Inflammatory macrophage (primary cell): ENCODE measurements at regions not wholly inside any gene's neighbourhood (a gene's known extent, or its start where the extent isn't known, plus 50 kb on each side); places are given as distances from the start of the nearest gene placed in this dataset.

Experiments used
- DNase-seq, 2 donors: peaks; one replicate each; pipeline ENCODE4 v3.0.0-alpha.2; 2020 to 2022

DNA sequence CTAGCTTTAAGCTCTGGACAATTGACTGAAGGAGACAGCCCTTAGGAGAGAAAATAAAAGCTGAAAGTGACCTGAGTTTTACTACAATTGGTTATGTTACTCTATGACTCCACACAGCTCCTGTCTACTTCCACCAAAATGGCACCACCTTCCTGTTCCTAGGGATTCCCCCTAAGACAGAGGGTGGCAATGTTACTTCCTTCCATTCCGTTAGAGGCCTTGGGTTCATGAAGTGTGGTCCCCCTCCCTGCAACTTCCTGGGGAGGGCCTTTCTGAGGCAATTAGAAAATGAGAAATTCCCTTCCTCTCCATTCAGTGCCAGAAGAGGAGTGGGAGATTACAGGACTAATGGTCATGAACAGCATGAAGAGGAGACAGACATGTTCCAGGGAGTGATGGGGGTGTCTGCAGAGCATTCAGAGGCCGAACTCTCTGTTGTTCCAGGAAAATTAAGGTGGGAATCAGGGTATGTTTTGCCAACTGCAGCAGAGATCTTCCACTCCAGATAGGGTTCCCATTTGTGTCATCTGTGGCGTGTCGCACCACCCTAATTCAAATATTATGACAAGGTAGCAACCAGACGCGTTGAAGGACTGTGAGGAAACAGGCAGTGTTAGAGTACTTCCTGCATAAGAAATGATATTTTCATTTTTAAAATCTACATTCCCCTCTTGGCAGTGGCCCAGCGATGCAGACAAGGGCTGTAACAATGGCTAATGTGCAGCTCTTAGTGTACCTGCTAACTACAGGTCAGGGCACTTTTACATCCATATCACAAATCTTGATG lies 53.1 kb upstream of the TRIM67 start:
- peak in 1 of 2 donors; percentile 20 for DNase-seq

- DNase-seq = no peak
These were observed 54.1 kb upstream of the TRIM67 start for GRCh38 chr1:231107600-231108326.

GRCh38 chr1:231107151-231107550 lies 54.7 kb upstream of the TRIM67 start:
- DNase-seq = no peak

DNA sequence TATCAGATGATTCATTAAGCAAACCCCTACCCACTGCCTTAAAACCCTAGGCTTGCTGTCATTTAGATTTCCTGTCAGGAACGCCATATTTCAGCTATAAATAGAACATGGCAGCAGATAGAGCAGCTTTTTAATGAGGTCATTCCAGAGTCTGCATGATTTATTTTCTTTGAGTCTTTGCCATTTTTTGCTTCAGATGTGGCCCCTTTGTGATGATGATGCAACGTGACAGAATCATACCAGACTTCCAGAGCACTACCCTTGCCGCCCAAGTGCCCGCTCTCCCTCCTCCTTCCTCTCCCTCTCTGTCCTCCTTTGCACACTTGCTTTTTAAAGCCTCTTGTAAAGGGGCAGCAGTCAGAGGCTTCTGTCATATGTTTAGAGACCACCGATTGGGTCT lies 55.5 kb upstream of the TRIM67 start:
- DNase-seq = no peak

GRCh38 chr1:231104917-231105316 lies 56.9 kb upstream of the TRIM67 start:
- DNase-seq = no peak

GRCh38 chr1:231103961-231104360 lies 57.9 kb upstream of the TRIM67 start:
- no peak for DNase-seq

DNA sequence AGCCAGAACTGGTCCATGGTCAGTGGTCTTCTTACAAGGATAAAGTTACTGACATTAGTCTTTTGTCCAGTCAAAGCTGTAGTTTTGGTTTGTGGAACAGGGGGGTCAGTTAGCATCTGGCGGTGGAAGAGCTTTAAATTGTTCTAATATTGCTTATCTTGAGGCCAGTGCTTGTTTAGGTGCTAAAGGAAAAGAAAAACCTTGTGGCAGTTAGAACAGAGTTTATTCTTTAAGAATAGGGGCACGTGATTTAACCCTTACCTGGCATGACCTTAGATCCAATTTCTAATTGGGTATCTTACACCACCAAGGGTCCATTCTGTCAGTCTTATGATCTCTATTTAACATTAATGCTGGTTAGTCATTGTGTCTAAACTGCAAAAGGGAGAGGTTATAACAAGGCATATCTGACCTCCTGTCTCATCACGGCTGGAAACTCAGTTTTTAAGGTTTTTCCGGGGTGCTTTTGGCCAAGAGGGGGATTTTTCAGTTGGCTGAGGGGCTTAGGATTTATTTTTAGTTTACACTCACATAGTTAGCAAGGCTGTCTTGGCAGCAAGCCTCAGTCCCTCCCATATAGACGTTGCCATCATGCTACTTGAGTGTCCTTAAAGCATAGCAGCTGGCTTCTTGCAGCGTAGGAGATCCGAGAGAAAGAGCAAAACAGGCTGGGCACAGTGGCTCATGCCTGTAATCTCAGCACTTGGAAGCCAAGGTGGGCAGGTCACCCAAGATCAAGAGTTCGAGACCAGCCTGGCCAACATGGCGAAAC lies 60.1 kb upstream of the FAM89A start:
- no peak for DNase-seq

DNA sequence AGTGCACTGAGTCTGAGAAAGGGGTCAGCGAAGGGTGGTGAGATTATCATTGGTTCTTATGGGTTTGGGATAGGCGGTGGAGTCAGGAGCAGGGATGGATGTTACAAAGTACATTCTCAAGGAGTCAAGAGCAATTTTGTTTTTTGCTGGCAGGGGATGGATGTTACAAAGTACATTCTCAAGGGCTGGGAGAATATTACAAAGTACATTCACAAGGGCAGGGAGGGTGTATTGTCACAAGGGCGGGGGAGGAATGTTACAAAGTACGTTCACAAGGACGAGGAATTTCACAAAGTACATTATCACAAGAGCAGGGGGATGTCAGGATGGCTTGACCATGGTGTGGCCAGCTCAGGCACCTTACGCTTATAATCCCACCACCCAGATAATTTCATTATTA lies 59.3 kb upstream of the FAM89A start:
- DNase-seq = no peak

- DNase-seq = no peak
These were observed 55.5 kb upstream of the FAM89A start for GRCh38 chr1:231095595-231095994.

- no peak for DNase-seq
These were observed 54.4 kb upstream of the FAM89A start for GRCh38 chr1:231094421-231094820.

- DNase-seq = peak; percentile 52 to 60
These were observed 53.3 kb upstream of the FAM89A start for GRCh38 chr1:231093156-231093922.

DNA sequence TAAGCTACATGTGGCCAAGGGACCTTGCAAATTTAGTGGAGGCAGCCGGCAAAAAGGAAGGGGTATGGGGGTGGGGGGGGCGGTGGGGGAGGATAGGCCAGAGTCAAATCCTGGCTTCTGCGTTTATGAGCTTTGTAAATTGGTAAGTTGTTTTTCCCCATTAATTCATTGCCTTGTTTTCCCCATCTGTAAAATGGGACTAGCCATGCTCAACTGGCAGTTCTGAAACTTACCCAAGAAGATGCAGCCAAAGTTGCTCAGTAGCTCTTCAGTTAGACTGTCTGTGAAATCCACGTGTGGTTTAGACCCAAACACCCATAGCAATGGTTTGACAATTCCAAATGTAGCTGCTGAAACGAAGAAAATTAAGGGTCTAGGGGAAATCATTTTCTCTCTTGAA lies 52.3 kb upstream of the FAM89A start:
- no peak for DNase-seq

DNA sequence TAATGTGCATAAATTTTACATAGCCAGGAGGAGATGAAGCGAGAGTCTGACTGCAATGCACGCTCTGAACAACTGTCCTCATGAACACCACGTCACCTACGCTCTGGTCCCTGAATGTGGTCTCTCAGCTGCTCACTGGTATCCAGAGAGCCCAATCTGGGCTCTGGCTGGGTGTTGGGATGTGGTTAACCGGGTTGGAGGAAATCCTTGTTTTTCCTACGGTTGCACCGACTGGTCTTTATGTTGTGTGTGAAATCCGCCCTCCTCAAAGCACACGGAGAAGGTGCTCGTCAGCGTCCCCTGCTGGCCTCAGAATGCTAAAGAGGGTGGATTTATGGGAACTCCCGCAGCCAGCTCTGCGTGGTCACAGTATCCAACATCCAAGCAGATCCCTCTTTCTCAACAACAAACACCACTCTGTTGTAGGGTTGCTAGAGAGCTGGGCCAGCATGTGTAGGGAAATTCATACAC lies 51.8 kb upstream of the FAM89A start:
- DNase-seq = peak; percentile 46 to 55

DNA sequence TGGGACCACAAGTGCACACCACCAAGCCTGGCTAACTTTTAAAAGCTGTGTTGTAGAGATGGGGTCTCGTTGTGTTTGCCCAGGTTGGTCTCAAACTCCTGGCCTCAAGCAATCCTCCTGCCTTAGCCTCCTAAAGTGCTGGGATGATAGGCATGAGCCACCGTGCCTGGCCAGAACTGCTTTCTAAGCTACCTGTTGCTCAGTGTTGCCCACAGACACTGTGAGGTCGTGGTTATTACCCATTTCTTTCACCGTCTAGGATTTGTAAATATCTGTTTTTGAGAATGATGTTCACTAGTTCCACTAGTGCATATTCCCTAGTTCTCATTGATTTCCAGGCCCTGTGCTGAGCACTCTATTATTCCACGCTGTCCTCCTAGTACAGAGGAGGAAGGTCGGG lies 51.4 kb upstream of the FAM89A start:
- DNase-seq = no peak
